ENCODE measurements at regions not wholly inside any gene's neighbourhood (a gene's known extent, or its start where the extent isn't known, plus 50 kb on each side); places are given as distances from the start of the nearest gene placed in this dataset.

GRCh38 chr7:67552738-67553137, 556.1 kb downstream of the TYW1 start:
- TF ChIP-seq EZH2phosphoT487 (IDR thresholded peaks at IDR 0.05; ENCODE audit: low read depth) (no peak), CTCF (IDR thresholded peaks at IDR 0.05; ENCODE audit: low read depth, low read length) (no peak)

Measured in OCI-LY3 (cell line).